ENCODE measurements at regions not wholly inside any gene's neighbourhood (a gene's known extent, or its start where the extent isn't known, plus 50 kb on each side); places are given as distances from the start of the nearest gene placed in this dataset.

DNA sequence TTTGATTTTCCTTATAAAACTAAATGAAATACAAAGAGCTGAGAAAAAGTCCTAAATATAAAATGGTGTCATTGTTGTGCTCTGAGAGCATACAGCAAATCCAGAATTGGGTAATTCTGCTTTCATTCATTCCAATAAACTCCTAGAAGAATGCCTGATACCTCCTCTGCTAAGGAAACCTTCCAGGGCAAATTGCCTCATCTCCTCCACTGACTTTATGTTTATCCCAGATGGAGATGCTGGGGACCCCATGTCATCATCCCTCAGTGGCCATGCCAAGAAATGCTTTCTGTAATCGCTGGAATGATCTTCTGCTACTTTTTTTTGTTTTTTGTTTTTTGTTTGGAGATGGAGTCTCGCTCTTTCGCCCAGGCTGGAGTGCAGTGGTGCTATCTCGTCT lies 119.3 kb upstream of the PRKCQ start:
- H3K27ac Mint-ChIP-seq, result no peak overlapping the region
- TF ChIP-seq CTCF (IDR thresholded peaks at IDR 0.05) (no peak), EZH2 (IDR thresholded peaks at IDR 0.05) (no peak), EZH2phosphoT487 (IDR thresholded peaks at IDR 0.05) (no peak)
- no peaks in the 10 kb centered on the region for H3K9me3 Mint-ChIP-seq

GRCh38 chr10:6695519-6695918 lies 115.4 kb upstream of the PRKCQ start:
- Histone ChIP-seq H3K9me3 (ENCODE audit: low read depth) (no peaks in the 10 kb centered on the region), H3K36me3 (no peaks in the 10 kb centered on the region), H3K9ac (no peak overlapping the region), H3K4me1 (no peaks in the 10 kb centered on the region), H3F3A (ENCODE audit: low read depth) (no peaks in the 10 kb centered on the region), H3K27ac (no peak overlapping the region), H3K4me3 (no peak overlapping the region), H3K4me2 (no peak overlapping the region), H3K79me2 (ENCODE audit: low read depth) (no peaks in the 10 kb centered on the region), H4K20me1 (ENCODE audit: low read depth) (no peaks in the 10 kb centered on the region), H3K27me3 (no peaks in the 10 kb centered on the region), H2AFZ (replicated peaks) (no peak overlapping the region)
- Mint-ChIP-seq H3K4me3 (no peak overlapping the region), H3K27ac (no peak overlapping the region), H3K36me3 (no peaks in the 10 kb centered on the region), H3K27me3 (ENCODE audit: insufficient read depth, low read depth) (no peaks in the 10 kb centered on the region), H3K4me1 (no peaks in the 10 kb centered on the region), H3K9me3 (no peaks in the 10 kb centered on the region)
- TF ChIP-seq EZH2phosphoT487 (IDR thresholded peaks at IDR 0.05) (no peak), CTCF (IDR thresholded peaks at IDR 0.05) (no peak), EZH2 (IDR thresholded peaks at IDR 0.05) (no peak)
- no peak for DNase-seq (ENCODE audit: low spot score)

More for the DNA sequence above, 119.3 kb upstream of the PRKCQ start:
- Mint-ChIP-seq H3K4me3 (no peak overlapping the region), H3K4me1 (peaks cover 15% of the 10 kb centered on the region), H3K36me3 (no peaks in the 10 kb centered on the region), H3K27me3 (ENCODE audit: insufficient read depth, low read depth) (peaks cover 5% of the 10 kb centered on the region)
- H3K36me3 ChIP-seq, result no peaks in the 10 kb centered on the region
- no peaks in the 10 kb centered on the region for H3K27me3 ChIP-seq
- no peak overlapping the region for H3K4me3 ChIP-seq
- H3K4me2 ChIP-seq, result no peak overlapping the region
- H3K9me3 ChIP-seq (ENCODE audit: low read depth), result no peaks in the 10 kb centered on the region
- H4K20me1 ChIP-seq (ENCODE audit: low read depth), result peaks cover 4% of the 10 kb centered on the region
- H3K27ac ChIP-seq, result no peak overlapping the region
- no peak overlapping the region for H3K9ac ChIP-seq
- H3K4me1 ChIP-seq, result peaks cover 8% of the 10 kb centered on the region
- no peak overlapping the region for H2AFZ ChIP-seq (replicated peaks)
- DNase-seq (ENCODE audit: low spot score), result no peak
- H3F3A ChIP-seq (ENCODE audit: low read depth), result no peaks in the 10 kb centered on the region
- no peaks in the 10 kb centered on the region for H3K79me2 ChIP-seq (ENCODE audit: low read depth)

DNA sequence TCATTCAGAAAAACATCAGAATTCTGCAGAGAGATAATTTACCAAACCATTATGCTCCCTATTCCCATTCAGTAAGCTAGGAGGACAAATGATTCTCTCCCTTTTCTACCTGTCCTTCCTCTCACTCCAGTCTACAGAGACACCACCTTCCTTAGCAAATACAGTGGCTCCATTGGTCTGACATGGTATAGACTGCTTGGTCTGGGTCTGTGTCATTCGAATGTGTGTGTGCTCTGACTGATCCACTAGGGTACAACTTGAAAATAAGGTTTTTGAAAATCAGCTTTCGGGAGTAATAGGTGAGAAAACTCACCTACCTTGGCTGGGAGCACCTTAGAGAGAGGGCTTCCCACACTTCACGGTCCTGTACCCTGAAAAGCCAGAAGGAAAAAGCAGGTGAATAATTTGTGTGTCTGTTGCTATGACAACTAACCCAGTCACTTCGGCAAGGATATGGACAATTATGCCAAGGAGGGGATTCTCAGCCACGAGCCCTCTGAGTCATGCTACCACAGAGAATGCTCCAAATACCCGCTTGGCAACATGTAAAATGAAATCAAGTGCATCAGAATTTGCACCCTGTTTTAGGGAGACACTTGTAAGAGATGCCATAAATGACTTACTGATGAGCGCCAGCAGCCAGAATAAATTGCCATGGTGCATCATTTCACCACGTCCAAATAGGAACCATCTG lies 114.5 kb upstream of the PRKCQ start:
- no peak overlapping the region for H3K27ac Mint-ChIP-seq
- no peaks in the 10 kb centered on the region for H4K20me1 ChIP-seq (ENCODE audit: low read depth)
- no peak overlapping the region for H3K4me2 ChIP-seq
- H3K9me3 Mint-ChIP-seq, result no peaks in the 10 kb centered on the region
- no peaks in the 10 kb centered on the region for H3K36me3 Mint-ChIP-seq
- no peaks in the 10 kb centered on the region for H3K4me1 Mint-ChIP-seq
- no peak overlapping the region for H2AFZ ChIP-seq (replicated peaks)
- no peaks in the 10 kb centered on the region for H3K27me3 Mint-ChIP-seq (ENCODE audit: insufficient read depth, low read depth)
- no peak overlapping the region for H3K4me3 Mint-ChIP-seq
- H3K79me2 ChIP-seq (ENCODE audit: low read depth), result no peaks in the 10 kb centered on the region
- TF ChIP-seq EZH2phosphoT487 (IDR thresholded peaks at IDR 0.05) (no peak), EZH2 (IDR thresholded peaks at IDR 0.05) (no peak), CTCF (IDR thresholded peaks at IDR 0.05) (no peak)
- no peak for DNase-seq (ENCODE audit: low spot score)
- no peaks in the 10 kb centered on the region for H3K27me3 ChIP-seq
- no peaks in the 10 kb centered on the region for H3K36me3 ChIP-seq
- no peak overlapping the region for H3K9ac ChIP-seq
- H3K4me1 ChIP-seq, result no peaks in the 10 kb centered on the region
- no peaks in the 10 kb centered on the region for H3K9me3 ChIP-seq (ENCODE audit: low read depth)
- H3K4me3 ChIP-seq, result no peak overlapping the region
- no peaks in the 10 kb centered on the region for H3F3A ChIP-seq (ENCODE audit: low read depth)
- no peak overlapping the region for H3K27ac ChIP-seq

All from neural progenitor cell (in vitro differentiated cells).